Adipose tissue (tissue), 3 donors: ENCODE measurements at regions not wholly inside any gene's neighbourhood (a gene's known extent, or its start where the extent isn't known, plus 50 kb on each side); places are given as distances from the start of the nearest gene placed in this dataset.

Experiments used
- H3K27ac ChIP-seq: one replicate; pipeline ENCODE4 v1.5.1; 2013; ENCODE audit warnings: low read depth, low read length
- WGBS, 3 donors: extraction: QIAGEN DNeasy Blood & Tissue Kit; methylation state at CpG; one replicate each; pipeline ENCODE4 v1.1.7; 2013; 5-methylcytosine and 5-hydroxymethylcytosine counted together
- donor health status: healthy with polysubstance abuse.
- donor health status: Bipolar disorder and iron deficiency.
- donor health status: healthy.

DNA sequence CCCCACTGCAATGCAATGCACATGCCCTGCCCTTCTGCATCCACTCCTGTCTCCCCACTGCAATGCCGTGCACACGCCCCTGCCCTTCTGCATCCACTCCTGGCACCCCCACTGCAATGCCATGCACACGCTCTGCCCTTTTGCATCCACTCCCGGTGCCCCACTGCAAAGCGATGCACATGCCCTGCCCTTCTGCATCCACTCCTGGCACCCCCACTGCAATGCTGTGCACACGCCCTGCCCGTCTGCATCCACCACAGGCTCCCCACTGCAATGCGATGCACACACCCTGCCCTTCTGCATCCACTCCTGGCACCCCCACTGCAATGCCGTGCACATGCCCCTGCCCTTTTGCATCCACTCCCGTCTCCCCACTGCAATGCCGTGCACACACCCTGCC lies 98.1 kb downstream of the KCTD15 start:
- no peak overlapping the region for H3K27ac ChIP-seq
- WGBS, 3 donors: 77 to 86% (median 79%) methylated on average over 11 of the region's 11 CpGs

- H3K27ac ChIP-seq: no peak overlapping the region
- 59 to 81% (median 64%) methylated on average over 2 of the region's 2 CpGs for WGBS, 3 donors
Observed at GRCh38 chr19:33895366-33895765, 98.7 kb downstream of the KCTD15 start.

DNA sequence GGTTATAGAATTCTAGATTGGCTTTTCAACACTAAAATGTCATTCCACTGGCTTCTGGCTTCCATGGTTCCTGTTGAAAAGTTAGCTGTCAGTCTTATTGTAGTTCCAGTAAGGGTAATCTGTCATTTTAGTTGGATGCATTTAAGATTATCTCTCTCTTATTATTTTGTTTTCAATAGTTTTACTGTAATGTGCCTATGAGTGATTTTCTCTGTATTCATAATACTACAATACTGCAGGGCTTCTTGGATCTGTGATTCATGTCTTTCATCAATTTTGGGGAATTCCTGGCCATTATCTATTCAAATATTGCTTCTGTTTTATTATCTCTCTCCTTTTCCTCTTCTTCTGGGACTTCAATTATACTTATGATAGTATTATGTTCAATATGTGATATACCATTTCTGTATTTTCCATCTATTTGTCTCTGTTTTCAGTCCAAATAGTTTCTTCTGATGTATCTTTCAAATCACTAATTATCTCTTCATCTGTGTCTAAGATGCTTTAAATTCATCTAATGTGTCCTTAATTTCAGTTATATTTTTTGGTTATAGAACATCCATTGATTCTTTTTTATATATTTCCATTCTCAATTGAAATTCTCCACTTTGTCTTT lies 101.5 kb downstream of the KCTD15 start:
- no peak overlapping the region for H3K27ac ChIP-seq

DNA sequence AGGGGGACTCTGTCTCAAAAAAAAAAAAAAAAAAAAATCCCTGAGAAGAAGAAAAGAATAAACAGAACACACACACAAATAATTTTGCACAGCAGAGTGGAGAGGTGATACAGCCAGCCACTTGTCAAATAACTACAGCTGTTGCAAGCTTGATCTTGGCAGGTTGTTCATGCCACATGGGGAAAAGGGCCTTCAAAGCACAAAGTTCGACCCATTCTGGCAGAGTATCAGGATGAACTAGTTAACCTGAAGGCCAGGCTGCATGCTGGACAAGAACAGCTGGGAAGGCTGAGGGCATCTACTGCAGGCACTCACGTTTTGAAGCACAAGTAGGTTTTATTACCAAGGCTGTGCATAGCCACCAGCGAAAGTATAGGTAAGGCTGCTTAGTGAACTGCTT lies 104.1 kb downstream of the KCTD15 start:
- H3K27ac ChIP-seq: no peak overlapping the region
- 25 to 69% (median 60%) methylated on average over 3 of the region's 3 CpGs for WGBS, 3 donors

DNA sequence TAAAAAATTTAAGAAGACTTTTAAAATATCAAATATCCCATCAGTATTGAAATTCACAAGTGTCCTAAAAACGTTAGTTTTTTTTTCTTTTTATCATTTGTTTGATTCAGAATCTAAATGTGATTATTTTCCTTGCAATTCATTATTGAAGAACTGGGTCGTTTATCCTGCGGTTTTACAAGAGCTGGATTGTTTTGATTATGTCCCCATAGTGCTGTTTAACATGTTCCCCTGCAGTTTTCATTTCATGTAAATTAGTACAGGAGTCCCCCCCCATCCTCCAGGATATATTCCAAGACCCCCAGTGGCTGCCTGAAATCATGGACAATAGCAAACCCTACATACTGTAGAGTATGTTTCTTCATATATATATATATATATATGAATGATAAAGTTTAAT lies 105.7 kb downstream of the KCTD15 start:
- H3K27ac ChIP-seq: no peak overlapping the region
- 36 to 74% (median 65%) methylated on average over 3 of the region's 3 CpGs for WGBS, 3 donors

DNA sequence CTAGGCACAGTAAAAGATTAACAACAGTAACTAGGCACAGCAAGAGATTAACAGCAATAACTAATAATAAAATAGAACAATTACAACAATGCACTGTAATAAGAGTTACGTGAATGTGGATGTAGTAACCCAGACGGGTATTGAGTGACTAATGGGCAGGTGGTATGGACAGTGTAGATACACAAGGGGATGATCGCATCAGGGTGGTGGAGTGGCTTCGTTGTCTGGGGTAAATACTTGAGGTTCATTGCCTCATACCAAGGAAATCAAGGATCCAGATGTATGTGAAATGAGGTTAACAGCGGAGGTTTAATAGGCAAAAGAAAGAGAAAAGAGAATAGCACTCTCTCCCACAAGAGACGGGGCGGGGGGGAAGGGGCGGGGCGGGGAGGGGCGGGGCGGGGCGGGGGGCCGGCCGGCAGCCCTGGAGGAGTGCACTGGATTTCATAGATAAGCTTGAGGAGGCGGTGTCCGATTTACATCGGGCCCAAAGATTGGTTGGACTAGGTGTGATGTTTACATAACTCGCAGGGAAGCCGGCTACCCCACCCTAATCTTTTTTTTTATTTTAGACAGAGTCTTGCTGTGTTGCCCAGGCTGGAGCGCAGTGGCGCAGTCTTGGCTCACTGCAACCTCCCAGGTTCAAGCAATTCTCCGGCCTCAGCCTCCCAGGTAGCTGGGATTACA lies 106.3 kb downstream of the KCTD15 start:
- no peak overlapping the region for H3K27ac ChIP-seq

GRCh38 chr19:33903489-33903850 lies 106.8 kb downstream of the KCTD15 start:
- WGBS, 3 donors: 60 to 91% (median 89%) methylated on average over 9 of the region's 9 CpGs
- no peak overlapping the region for H3K27ac ChIP-seq

More for the DNA sequence above, 106.3 kb downstream of the KCTD15 start:
- 49 to 87% (median 70%) methylated on average over 13 to 22 of the region's 22 CpGs for WGBS, 3 donors

GRCh38 chr19:33904681-33905080 lies 108.0 kb downstream of the KCTD15 start:
- WGBS, 3 donors: 32 to 72% (median 66%) methylated on average over 7 of the region's 7 CpGs
- H3K27ac ChIP-seq: no peak overlapping the region

DNA sequence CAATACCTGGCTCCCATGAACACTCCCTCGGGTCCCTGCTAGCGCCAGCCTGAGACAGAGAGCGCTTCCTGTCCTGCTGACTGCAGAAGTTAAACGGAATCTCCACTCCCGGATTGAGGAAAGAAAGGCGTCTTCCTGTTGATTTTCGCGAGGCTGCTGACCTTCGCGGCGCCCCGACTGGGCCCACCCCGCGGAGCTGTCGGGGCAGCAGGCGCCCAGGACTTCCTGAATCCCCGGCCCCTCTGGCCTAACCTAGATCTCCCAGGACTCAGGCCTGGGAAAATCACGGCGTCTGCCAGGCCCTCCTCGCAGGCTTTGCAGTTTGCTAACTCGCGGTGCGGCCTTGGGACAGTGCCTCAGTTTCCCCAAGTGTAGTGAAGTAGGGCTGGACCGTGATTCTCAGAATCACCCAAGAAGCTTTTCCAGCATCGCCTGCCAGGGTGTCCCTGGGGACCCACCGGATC lies 108.8 kb downstream of the KCTD15 start:
- H3K27ac ChIP-seq: peak overlapping the region; percentile 39
- WGBS, 3 donors: 2 to 4% (median 4%) methylated on average over 26 of the region's 26 CpGs

- peak overlapping the region; percentile 39 for H3K27ac ChIP-seq
- 1 to 2% (median 2%) methylated on average over 46 to 59 of the region's 60 CpGs for WGBS, 3 donors
Observed at GRCh38 chr19:33905937-33906577, 109.4 kb downstream of the KCTD15 start.

DNA sequence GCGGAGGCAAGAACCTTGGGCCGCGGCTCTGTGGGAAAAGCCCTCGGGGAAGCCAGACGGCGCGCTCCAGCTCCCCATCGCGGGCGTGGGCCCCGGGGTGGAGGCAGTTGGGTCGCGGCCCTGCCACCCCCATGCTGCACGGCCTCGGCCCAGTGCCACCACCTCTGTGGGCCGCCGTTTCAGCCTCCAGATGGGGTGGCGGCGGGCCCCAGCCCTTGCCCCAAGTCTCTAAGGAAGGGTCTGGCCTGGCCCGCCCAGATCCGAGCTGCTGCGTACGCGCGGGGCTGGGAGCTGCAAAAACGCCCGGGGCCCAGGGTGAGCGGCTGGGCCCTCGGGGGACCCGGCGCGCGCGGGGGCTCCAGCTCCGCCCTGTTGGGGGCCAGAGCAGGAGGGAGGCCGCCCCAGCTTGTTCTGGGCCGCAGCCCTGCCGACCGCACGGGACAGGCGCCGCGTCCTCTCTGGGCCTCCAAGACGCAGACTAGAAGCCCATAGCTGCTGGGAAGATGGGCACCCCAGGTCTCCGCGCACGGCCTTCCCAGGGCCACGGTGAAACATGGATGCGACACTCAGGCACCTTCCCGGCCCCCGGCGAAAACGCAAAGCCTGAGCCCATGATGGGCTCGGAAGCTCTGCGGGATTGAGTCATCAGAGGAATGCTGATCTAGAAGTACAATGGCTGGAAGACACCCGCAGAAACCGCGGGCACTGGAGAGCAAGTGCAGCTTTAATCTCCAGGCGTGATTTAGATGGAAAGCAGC lies 110.1 kb downstream of the KCTD15 start:
- 12 to 19% (median 18%) methylated on average over 54 to 59 of the region's 59 CpGs for WGBS, 3 donors
- H3K27ac ChIP-seq: no peak overlapping the region

DNA sequence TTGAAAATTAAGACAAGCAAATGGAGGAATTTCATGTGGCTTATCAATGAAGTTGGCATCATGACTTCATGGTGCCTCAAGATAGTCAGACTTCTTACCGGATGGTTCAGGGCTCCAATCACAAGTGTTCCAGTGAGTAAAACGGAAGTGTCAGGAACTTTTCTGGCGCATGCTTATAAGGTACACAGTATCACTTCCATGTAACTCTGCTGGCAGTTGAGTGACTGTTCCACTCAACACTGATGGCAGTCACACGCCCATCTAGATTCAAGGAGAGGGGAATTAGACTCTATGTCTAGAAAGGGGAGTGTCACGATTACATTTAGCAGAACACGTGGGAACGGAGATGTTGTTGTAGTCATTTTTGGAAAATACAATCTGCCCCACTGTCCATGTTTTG lies 114.3 kb downstream of the KCTD15 start:
- H3K27ac ChIP-seq: no peak overlapping the region
- 89 to 94% (median 90%) methylated on average over 7 of the region's 7 CpGs for WGBS, 3 donors

GRCh38 chr19:33914599-33914998 lies 117.9 kb downstream of the KCTD15 start:
- no peak overlapping the region for H3K27ac ChIP-seq
- 60 to 84% (median 71%) methylated on average over 9 of the region's 9 CpGs for WGBS, 3 donors

- no peak overlapping the region for H3K27ac ChIP-seq
- WGBS, 3 donors: 83 to 94% (median 89%) methylated on average over 1 of the region's 1 CpG
Observed at GRCh38 chr19:33916792-33917191, 120.1 kb downstream of the KCTD15 start.

DNA sequence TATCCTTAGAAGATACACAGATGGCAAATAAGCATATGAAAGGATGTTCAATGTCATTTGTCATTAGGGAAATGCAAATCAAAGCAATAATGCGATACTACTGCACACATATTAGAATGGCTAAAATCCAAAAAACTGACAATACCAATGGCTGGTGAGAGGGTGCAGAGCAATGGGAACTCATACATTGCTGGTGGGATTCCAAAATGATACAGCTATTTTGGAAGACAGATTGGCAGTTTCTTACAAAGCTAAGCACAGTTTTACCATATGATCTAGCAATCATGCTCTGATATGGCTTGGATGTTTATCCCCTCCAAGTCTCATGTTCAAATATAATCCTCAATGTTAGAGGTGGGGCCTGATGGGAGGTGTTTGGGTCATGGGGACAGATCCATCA lies 122.6 kb downstream of the KCTD15 start:
- WGBS, 3 donors: 87 to 93% (median 91%) methylated on average over 1 of the region's 1 CpG
- H3K27ac ChIP-seq: no peak overlapping the region

GRCh38 chr19:33921165-33921564 lies 124.5 kb downstream of the KCTD15 start:
- 77 to 90% (median 86%) methylated on average over 3 of the region's 3 CpGs for WGBS, 3 donors
- no peak overlapping the region for H3K27ac ChIP-seq

- 42 to 56% (median 54%) methylated on average over 3 of the region's 3 CpGs for WGBS, 3 donors
- no peak overlapping the region for H3K27ac ChIP-seq
Observed at GRCh38 chr19:33926306-33926705, 129.6 kb downstream of the KCTD15 start.

GRCh38 chr19:33927789-33928457 lies 131.3 kb downstream of the KCTD15 start:
- H3K27ac ChIP-seq: no peak overlapping the region
- 51 to 70% (median 55%) methylated on average over 5 of the region's 5 CpGs for WGBS, 3 donors
